Stimulated activated CD8-positive, alpha-beta memory T cell treated with anti-CD3 and anti-CD28 coated beads, Interleukin-4, amount 100 ng/mL, for 48 hours (primary cell): ENCODE measurements at regions not wholly inside any gene's neighbourhood (a gene's known extent, or its start where the extent isn't known, plus 50 kb on each side); places are given as distances from the start of the nearest gene placed in this dataset.

Source experiments
- DNase-seq: peaks from one replicate; pipeline ENCODE4 v3.0.0-alpha.2; 2020

GRCh38 chr1:165014753-165015152 is 341.8 kb downstream of the LMX1A start:
- no peak for DNase-seq

- no peak for DNase-seq
Observed at GRCh38 chr1:165011991-165012531, 344.5 kb downstream of the LMX1A start.

GRCh38 chr1:165011186-165011585 is 345.3 kb downstream of the LMX1A start:
- no peak for DNase-seq

GRCh38 chr1:165010418-165011070 is 346.0 kb downstream of the LMX1A start:
- DNase-seq = no peak

- no peak for DNase-seq
Observed at GRCh38 chr1:165006831-165007230, 349.7 kb downstream of the LMX1A start.

GRCh38 chr1:164999146-164999545 is 357.4 kb downstream of the LMX1A start:
- DNase-seq = no peak

GRCh38 chr1:164991763-164992314 is 364.7 kb downstream of the LMX1A start:
- no peak for DNase-seq

- no peak for DNase-seq
Observed at GRCh38 chr1:164983023-164983650, 373.4 kb downstream of the LMX1A start.

- no peak for DNase-seq
Observed at GRCh38 chr1:164982545-164982944, 374.0 kb downstream of the LMX1A start.

- no peak for DNase-seq
Observed at GRCh38 chr1:164977561-164977960, 379.0 kb downstream of the LMX1A start.

GRCh38 chr1:164971921-164972415 is 384.5 kb downstream of the LMX1A start:
- no peak for DNase-seq

GRCh38 chr1:164971391-164971790 is 385.1 kb downstream of the LMX1A start:
- DNase-seq = no peak

GRCh38 chr1:164969253-164969652 is 387.3 kb downstream of the LMX1A start:
- DNase-seq = no peak

- DNase-seq = no peak
Observed at GRCh38 chr1:164967300-164967699, 389.2 kb downstream of the LMX1A start.

GRCh38 chr1:164961715-164962114 is 394.8 kb downstream of the LMX1A start:
- no peak for DNase-seq

GRCh38 chr1:164958982-164959768 is 397.3 kb downstream of the LMX1A start:
- DNase-seq = no peak

- DNase-seq = no peak
Observed at GRCh38 chr1:164953815-164954214, 394.8 kb downstream of the PBX1 start.

GRCh38 chr1:164953098-164953497 is 394.1 kb downstream of the PBX1 start:
- no peak for DNase-seq

GRCh38 chr1:164951508-164951907 is 392.5 kb downstream of the PBX1 start:
- DNase-seq = no peak

GRCh38 chr1:164950541-164950986 is 391.6 kb downstream of the PBX1 start:
- DNase-seq = no peak

GRCh38 chr1:164949771-164950471 is 390.9 kb downstream of the PBX1 start:
- DNase-seq = no peak

- DNase-seq = no peak
Observed at GRCh38 chr1:164948101-164948500, 389.1 kb downstream of the PBX1 start.

GRCh38 chr1:164937291-164937690 is 378.3 kb downstream of the PBX1 start:
- no peak for DNase-seq
